Calu3 (cell line): ENCODE measurements at regions not wholly inside any gene's neighbourhood (a gene's known extent, or its start where the extent isn't known, plus 50 kb on each side); places are given as distances from the start of the nearest gene placed in this dataset.

Source experiments
- BruUV-seq: library from RNA; stranded (reverse); fragments of 400-500 nt; replicated peaks from 2 replicates; lab custom pipeline; 2021; lab: Mats Ljungman, UMichigan
- CTCF ChIA-PET: fragments of 300-600 bp; sonication (Branson Sonifier 250); formaldehyde crosslinking; loops from one replicate; lab custom pipeline; 2022; ENCODE audit warnings: antibody characterized with exemption; lab: Charles Lee
- DNase-seq: peaks from one replicate; pipeline ENCODE4 v3.0.0; 2022
- H3K27ac Mint-ChIP-seq: one replicate; pipeline ENCODE4 v1.8.0; 2022; ENCODE audit warnings: mixed read lengths; ENCODE audit not compliant: unreplicated experiment
- H3K27me3 Mint-ChIP-seq: one replicate; pipeline ENCODE4 v1.8.0; 2022; ENCODE audit warnings: mixed read lengths; ENCODE audit not compliant: unreplicated experiment
- H3K36me3 Mint-ChIP-seq: one replicate; pipeline ENCODE4 v1.8.0; 2022; ENCODE audit warnings: mild to moderate bottlenecking, moderate library complexity, mixed read lengths; ENCODE audit not compliant: insufficient read depth, unreplicated experiment
- H3K4me1 Mint-ChIP-seq: one replicate; pipeline ENCODE4 v1.8.0; 2022; ENCODE audit warnings: mild to moderate bottlenecking, low read depth, mixed read lengths; ENCODE audit not compliant: unreplicated experiment
- H3K4me3 Mint-ChIP-seq: one replicate; pipeline ENCODE4 v1.8.0; 2022; ENCODE audit warnings: mild to moderate bottlenecking, low read depth, moderate library complexity, mixed read lengths; ENCODE audit not compliant: unreplicated experiment
- H3K9me3 Mint-ChIP-seq: one replicate; pipeline ENCODE4 v1.8.0; 2022; ENCODE audit warnings: low read depth, mixed read lengths; ENCODE audit not compliant: unreplicated experiment
- intact Hi-C: fragments of 100-400 bp; cut with micrococcal nuclease; formaldehyde crosslinking; loops from one replicate; pipeline ENCODE4 v1.10.0; 2022; ENCODE audit not compliant: unreplicated experiment
- TF ChIP-seq, protein P1 (sequence below): fragments of 200-600 bp; IDR thresholded peaks from one replicate; pipeline ENCODE4 v1.8.0; 2022; ENCODE audit warnings: antibody characterized with exemption; ENCODE audit not compliant: unreplicated experiment

DNA sequence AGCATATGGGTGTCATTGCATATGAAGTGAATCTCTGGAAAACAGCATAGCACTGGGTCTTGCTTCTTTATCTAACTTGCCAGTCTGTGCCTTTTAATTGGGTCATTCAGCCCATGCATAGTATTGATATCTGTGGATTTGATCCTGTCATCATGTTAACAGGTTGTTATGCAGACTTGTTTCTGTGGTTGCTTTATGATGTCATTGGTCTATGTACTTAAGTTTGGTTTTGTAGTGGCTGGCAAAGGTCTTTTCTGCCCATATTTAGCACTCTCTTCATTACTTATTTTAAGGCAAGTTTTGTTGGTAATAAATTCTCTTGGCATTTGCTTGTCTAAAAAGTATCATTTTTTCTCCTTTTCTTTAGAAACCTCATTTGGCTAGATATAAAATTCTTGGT, 221.1 kb upstream of the ITM2A start:
- TF ChIP-seq, protein P1, sequence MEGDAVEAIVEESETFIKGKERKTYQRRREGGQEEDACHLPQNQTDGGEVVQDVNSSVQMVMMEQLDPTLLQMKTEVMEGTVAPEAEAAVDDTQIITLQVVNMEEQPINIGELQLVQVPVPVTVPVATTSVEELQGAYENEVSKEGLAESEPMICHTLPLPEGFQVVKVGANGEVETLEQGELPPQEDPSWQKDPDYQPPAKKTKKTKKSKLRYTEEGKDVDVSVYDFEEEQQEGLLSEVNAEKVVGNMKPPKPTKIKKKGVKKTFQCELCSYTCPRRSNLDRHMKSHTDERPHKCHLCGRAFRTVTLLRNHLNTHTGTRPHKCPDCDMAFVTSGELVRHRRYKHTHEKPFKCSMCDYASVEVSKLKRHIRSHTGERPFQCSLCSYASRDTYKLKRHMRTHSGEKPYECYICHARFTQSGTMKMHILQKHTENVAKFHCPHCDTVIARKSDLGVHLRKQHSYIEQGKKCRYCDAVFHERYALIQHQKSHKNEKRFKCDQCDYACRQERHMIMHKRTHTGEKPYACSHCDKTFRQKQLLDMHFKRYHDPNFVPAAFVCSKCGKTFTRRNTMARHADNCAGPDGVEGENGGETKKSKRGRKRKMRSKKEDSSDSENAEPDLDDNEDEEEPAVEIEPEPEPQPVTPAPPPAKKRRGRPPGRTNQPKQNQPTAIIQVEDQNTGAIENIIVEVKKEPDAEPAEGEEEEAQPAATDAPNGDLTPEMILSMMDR, result no peak
- intact Hi-C loops, result no loop called here
- Mint-ChIP-seq H3K4me3 (no peak overlapping the region), H3K9me3 (no peaks in the 10 kb centered on the region), H3K27me3 (no peaks in the 10 kb centered on the region), H3K27ac (no peak overlapping the region), H3K36me3 (no peaks in the 10 kb centered on the region), H3K4me1 (no peaks in the 10 kb centered on the region)
- DNase-seq, result no peak
- CTCF ChIA-PET, result no interaction called here
- no TSS peak for BruUV-seq

DNA sequence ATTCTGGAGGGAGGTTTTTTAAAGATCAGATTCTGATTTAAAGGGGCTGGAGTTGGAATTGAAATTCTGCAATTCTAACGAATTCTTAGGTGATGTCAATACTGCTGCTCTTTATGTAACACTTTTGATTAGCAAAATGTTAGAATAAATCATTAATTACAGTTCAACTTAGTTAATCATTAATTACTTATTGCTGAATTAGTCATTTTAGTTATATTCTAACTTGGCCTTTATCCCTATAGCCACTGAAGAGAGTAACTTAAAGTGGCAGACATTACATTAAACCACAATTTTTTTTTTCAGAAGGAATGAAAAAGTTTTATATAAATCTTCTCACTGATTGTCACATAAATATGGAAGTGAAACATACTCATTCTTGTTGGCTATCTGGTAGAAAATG, 206.6 kb upstream of the ITM2A start:
- no peaks in the 10 kb centered on the region for H3K9me3 Mint-ChIP-seq
- no peak overlapping the region for H3K4me3 Mint-ChIP-seq
- peaks cover 8% of the 10 kb centered on the region for H3K4me1 Mint-ChIP-seq
- no peak overlapping the region for H3K27ac Mint-ChIP-seq
- no peak for DNase-seq
- no peaks in the 10 kb centered on the region for H3K36me3 Mint-ChIP-seq
- BruUV-seq, result no TSS peak
- CTCF ChIA-PET, result no interaction called here
- intact Hi-C loops, result no loop called here
- no peaks in the 10 kb centered on the region for H3K27me3 Mint-ChIP-seq
- TF ChIP-seq, protein P1, result no peak

DNA sequence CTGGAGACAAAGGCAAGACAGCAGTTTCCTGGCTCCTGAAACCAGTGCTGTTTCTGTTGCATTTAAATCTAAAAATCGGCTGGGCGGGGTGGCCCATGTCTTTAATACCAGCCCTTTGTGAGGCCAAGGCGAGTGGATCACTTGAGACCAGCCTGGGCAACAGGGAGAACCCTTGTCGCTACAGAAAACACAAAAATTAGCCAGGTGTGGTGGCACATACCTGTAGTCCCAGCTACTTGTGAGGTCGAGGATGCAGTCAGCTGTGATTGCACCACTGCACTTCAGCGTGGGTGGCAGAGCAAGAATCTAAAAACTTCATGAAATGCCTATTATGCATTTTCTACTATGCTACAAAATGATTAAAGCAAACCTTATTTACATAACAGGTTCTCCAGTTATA, 205.4 kb upstream of the ITM2A start:
- DNase-seq, result no peak
- Mint-ChIP-seq H3K4me1 (peaks cover 8% of the 10 kb centered on the region), H3K4me3 (no peak overlapping the region), H3K27ac (no peak overlapping the region), H3K9me3 (no peaks in the 10 kb centered on the region), H3K27me3 (no peaks in the 10 kb centered on the region), H3K36me3 (no peaks in the 10 kb centered on the region)
- no TSS peak for BruUV-seq
- CTCF ChIA-PET, result no interaction called here
- intact Hi-C loops, result no loop called here
- TF ChIP-seq, protein P1, result no peak

DNA sequence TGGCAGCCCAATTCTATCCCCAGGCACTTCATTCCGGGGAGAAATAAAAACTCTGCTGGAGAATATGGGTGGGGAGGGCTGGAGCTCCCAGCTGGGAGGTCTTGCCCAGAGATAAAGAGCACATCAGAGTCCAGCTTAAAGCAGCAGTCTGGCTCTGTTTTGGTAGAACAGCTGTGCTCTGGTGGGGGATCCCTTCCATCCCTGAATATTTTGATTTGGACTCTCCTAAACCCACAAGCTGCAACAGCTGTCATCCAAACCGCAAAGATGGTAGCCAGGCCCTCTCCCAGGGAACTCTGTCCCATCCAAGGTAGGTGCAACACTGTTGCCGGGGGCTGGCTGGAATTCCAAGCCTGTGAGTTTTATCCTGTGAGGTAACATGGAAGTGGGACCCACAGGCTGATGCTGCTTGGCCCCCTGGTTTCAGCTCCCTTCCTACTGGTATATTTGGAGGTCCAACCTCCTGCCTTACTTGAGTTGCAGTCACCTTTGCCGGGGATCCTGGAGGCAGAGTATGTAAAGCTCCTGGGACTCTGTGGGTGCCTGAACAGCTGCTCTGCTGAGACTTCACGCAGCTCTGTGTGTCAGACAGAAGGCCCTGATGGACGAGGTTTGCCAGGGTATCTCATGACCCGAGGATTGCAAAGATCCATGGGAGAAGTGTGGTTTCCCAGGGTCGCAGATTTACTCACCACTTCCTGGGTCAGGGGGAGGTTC, 203.5 kb upstream of the ITM2A start:
- DNase-seq, result no peak
- no peak overlapping the region for H3K4me3 Mint-ChIP-seq
- peaks cover 4% of the 10 kb centered on the region for H3K9me3 Mint-ChIP-seq
- BruUV-seq, result no TSS peak
- H3K36me3 Mint-ChIP-seq, result no peaks in the 10 kb centered on the region
- no peak overlapping the region for H3K27ac Mint-ChIP-seq
- CTCF ChIA-PET, result no interaction called here
- intact Hi-C loops, result no loop called here
- peaks cover 8% of the 10 kb centered on the region for H3K4me1 Mint-ChIP-seq
- TF ChIP-seq, protein P1, result no peak
- no peaks in the 10 kb centered on the region for H3K27me3 Mint-ChIP-seq
